Ramos (cell line): ENCODE measurements at regions not wholly inside any gene's neighbourhood (a gene's known extent, or its start where the extent isn't known, plus 50 kb on each side); places are given as distances from the start of the nearest gene placed in this dataset.
"Not testable (repeated sequence)": the region's sequence is repeated elsewhere in the genome, so short reads cannot be mapped to it uniquely, and the experiment has no call there.

Experiments
- in situ Hi-C: fragments of 300-500 bp; cut with MboI; formaldehyde crosslinking; loops from one replicate; pipeline ENCODE4 v1.14.3; 2022; ENCODE audit warnings: low sequenced_read_pairs; ENCODE audit not compliant: unreplicated experiment

DNA sequence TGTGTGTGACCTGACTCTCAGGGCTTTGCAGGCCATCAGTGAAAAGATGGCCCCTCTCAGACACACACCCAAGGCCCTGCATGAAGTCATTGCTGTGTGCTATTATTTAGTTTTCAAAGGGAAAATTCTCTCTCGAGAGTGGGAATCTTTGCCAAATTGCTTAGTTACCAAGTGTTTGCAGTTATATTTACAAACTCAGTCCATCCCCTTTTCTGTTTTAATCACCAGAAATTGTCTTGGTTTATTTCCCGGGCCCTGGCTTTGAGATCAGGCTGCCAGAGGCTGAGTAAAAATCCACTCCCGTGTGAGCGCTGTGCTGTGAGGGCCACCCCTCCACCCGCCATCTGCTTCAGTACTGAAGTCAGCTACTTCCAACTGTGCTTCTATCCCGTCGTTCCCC lies 163.1 kb downstream of the SOD2 start:
- in situ Hi-C loops: no loop called here

DNA sequence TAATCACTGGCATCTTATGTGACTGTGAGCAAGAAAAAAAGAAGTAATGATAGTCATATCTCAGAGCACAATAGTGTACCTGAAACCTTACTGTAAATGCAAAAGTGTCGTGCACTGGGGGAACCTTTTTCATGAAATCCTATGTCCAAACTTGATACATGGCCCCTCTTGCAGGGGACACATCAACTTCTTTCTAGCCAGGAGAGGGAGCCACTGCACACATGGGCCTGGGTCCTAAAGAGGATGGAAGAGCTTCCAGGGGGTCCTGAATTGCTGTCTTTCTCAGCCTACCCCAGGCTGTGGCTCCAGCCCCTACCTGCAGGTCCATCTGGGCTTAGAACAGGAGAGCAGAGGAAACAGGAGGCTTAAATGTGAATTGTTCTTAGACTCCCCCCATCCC lies 165.7 kb downstream of the SOD2 start:
- in situ Hi-C loops: no loop called here

DNA sequence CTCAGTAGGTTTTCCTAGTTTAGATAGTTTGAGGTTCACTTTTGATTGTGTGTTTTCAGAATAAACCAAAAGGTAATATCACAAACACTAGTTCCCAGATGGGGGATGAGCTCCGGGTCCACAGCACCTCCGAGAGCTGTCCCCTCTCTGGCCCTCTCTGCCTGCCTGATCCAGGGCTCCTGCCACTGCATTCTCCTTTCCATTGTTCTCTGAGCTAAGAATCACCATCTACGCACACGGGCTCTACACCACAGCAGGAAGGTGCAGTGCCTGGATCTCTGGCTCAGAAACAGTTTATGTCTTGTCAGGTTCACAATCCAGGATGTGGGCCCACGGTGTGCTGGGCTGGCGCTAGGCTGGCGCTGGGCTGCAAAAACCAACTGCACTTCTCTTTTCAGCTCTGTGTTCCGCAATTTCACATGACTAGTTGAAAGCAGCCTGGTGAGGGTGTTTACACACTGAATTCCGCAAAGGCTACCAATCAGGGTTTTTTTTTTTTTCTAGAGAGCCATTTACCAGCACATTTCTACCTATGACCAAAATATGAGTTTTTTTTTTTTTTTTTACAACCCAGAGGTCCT lies 167.5 kb downstream of the SOD2 start:
- in situ Hi-C loops: no loop called here

DNA sequence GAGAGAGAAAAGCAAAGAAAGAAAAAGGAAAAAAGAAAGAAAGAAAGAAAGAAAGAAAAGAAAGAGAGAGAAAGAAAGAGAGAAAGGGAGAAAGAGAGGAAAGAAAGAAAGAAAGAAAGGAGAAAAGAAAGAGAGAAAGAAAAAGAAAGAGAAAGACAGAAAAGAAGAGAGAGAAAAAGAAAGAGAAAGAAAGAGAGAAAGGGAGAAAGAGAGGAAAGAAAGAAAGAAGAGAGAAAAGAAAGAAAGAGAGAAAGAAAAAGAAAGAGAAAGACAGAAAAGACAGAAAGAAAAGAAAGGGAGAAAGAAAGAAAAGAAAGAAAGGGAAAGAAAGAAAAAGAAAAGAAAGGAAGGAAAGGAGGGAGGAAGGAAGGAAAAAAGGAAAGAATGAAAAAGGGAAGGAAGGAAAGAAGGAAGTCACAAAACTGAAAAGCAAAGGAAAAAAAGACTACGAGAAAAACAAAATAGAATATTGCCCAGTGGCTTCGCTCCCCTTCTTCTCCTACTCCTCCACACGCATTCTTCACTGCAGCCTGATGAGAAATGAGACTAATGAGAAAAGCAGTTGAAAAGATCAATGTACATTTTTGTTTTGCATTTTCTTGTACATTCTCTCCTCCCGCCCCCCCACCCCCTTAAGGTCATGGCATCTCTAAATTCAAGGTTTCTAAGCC lies 170.0 kb downstream of the SOD2 start:
- in situ Hi-C loops: no loop called here

DNA sequence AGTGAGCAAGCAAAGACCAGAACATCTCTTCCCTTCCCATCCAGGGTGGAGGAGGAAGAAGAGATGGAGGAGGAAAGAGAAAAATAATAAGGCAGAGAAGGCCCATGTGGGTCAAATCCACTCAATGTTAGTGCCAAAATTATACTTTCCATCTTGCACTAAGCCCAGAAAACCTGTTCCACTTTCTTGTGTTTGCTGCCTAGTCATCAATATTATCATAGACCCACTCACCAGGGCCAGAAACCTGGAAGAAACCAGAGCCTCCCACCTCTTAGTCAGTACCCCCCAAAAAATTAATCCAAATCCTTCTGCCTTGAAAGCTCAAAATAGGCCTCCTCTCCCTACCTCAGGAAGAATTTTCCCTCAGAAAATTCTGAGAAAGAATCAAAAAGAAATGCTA lies 171.1 kb downstream of the SOD2 start:
- in situ Hi-C loops: no loop called here

DNA sequence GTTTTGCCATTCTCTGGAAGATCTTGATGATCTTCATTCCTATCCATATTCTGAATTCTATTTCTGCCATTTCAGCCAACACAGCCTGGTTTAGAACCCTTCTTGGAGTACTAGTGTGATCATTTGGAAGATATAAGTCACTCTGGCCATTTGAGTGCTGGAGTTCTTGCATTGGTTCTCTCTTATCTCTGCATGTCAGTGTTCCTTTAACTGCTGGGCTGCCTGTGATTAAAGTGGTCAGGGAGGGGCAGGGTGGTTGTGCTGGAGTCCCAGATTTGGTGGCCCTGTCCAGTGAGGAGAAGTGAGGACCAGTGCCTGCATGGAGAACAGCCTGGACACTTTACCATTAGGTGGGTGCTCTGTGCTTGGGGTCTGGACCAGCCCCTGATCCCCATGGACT lies 173.0 kb downstream of the SOD2 start:
- in situ Hi-C loops: no loop called here

DNA sequence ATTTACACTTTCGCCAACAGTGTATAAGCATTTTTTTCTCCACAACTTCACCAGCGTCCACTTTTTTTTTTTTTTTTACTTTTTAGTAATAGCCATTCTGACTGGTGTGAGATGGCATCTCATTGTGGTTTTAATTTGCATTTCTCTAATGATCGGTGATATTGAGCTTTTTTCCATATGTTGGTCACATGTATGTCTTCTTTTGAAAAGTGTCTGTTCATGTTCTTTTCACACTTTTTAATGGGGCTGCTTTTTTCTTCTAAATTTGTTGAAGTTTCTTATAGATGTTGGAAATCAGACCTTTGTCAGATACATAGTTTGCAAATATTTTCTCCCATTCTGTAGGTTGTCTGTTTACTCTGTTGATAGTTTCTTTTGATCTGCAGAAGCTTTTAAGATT lies 177.2 kb downstream of the SOD2 start:
- in situ Hi-C loops: not testable (repeated sequence)

DNA sequence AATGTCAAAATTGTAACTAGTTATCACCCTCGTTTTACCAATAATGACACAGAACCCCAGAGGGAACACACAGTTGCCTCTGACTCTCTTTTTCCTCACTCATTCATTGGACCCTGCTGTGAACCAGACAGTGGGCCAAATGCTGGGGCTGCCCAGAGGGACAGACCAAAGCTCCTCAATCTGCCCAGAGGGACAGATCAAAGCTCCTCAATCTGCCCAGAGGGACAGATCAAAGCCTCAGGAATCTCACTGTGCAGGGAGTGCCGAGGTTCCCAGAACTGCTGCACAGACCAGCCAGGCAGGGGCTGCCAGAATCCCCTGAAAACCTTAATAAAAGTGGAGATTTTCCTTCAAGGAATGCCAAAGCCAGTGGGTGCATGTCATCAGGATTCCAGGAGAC lies 179.1 kb downstream of the SOD2 start:
- in situ Hi-C loops: no loop called here

DNA sequence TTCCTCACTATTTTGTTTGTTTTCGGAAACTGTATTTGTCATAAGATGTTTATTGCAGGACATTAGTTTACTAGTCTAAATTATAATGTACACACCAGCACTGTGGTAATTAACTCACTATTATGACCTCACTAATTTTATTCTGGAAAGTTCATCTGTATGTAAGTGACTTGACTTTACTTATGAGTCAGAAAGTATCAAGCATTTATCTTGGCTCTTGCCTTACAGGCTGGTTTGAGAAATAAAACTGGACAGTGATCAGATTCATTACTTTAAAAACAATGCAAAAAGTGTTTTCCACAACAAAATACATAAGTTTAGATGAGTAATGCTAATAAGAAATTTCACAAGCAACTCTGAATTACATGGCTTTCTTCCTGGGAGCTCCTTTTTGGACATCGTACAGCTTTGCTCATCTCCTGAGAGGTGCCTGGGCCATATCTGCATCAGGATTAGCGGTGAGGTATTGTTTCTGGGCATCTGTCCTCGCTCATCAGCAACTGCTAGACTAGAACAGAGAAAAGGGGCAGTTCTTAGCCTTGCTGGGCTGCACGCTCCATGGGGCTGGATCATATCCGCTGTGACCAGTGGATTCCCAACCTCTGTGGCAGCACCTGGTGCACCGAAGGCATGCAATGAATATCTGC lies 179.8 kb downstream of the SOD2 start:
- in situ Hi-C loops: no loop called here

DNA sequence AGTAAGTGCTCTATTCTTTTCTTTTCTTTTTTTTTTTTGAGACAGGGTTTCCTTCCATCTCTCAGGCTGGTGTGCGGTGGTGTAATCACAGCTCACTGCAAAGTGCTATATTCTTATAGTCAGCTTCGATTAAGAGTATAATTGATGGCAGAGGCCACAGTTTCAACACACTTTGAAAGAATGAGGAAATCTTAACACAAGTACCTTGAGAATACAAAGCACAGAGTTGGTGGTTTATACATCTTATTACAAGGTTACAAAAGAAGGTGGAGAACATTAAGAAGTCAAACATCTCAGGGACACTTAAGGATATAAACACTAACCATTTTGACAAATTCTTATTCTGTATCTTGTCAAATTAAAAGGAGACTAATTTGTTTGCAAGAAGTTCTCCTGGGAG lies 180.5 kb downstream of the SOD2 start:
- in situ Hi-C loops: no loop called here

DNA sequence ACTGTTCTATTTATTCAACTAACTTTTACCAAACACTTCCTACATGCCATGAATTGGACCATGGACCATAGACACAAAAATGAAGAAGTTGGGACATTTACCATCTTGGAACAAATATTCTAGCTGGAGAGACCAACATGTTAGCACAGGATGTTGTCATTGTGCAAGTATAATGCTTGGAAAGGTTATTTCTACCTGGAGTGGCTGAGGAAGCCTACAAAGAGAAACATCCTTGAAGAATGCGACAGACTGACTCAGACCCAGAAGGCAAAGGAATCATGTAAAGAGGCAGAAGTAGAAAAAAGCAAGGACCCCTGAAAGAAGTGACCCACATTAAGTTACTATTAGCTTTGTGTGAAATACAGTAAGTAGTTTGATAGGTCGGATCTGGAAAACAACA lies 180.9 kb downstream of the SOD2 start:
- in situ Hi-C loops: no loop called here

DNA sequence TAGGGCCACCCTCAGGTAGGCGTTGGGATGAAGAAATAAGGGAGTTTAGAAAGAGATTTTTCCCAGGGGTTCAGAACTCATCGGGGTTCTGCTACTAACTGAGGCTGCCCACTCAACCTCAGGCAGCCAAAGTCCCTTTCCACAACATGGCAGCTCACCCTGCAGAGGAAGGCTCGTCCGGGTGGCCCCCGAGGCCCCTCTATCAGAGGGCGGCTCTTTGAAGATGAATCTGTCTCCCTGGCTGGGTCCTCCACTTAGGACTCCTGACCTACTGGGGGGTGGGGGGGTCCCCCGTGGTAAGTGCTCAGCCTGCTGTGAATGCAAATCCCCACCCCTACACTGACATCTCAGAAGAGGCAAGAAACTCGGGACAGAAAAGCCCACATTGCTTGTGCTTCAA lies 182.9 kb downstream of the SOD2 start:
- in situ Hi-C loops: no loop called here

DNA sequence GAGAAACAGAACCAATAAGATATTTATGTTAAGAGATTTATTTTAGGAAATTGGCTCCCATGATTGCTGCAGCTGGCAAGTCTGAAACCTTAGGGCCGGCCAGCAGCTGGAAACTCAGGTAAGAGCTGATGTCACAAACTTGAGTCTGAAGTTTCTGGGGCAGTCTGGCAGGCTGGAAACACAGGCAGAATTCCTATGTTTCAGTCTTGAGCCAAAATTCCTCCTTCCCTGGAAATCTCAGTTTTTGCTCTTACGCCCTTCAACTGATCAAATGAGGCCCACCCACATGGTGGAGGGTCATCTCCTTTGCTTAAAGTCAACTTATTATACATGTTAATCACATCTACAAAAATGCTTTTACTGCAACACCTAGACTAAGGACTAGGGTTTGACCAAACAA lies 184.1 kb downstream of the SOD2 start:
- in situ Hi-C loops: no loop called here

DNA sequence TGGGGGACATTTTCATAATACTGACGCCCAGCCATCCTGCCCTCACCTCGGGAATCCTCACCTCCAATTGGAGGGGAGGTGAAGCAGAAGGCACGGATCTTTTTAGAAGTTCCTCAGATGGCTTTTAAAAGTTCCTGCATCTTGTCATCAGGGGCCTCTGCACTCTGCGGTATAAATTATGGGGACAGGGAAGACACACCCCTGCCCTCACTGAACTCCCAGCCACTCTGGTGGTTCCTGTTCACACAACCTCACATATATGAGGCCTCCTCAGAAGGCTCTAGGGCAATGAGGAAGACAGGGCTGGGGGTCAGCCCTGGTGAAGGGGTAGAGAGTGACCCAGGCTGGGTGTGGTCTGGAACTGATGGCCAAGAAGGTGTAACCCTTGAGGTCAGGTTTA lies 187.0 kb downstream of the SOD2 start:
- in situ Hi-C loops: no loop called here

DNA sequence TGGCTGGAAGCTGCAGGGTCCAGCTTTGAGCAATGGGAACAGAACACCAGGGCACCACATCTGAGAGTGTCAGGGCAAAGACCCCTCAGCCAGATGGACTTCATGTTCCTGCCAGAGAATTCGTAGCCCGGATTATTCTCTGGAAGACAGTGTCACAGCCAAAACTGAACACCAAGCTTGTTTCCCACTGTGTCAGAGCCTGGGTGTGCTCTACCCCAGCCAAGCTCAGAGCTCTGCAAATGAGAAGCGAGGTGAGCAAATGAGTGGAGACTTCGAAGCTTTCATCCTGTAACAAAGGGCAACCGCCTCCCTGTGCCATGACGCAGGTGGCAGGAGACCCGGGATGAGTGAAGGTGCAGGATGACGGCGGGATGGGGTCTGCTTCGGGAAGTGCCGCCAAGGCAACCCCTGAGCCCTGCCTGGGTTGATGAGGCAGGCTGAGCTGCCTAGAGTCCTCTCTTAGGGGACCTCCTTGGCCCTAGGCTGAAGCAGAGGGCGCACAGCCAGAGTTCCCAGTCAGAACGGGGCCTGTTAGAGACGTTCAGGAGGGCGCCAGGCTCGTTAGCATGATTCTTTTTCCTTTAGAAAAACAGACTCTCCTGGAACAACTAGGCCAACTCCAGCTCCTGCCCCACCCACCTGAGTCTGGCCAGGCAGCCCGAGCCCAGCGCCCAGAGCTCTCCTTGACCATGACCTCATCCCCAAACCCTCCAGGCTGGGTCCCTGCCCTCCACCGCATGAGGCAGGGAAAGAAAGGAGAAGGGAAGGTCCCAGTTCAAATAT lies 187.7 kb downstream of the SOD2 start:
- in situ Hi-C loops: no loop called here

DNA sequence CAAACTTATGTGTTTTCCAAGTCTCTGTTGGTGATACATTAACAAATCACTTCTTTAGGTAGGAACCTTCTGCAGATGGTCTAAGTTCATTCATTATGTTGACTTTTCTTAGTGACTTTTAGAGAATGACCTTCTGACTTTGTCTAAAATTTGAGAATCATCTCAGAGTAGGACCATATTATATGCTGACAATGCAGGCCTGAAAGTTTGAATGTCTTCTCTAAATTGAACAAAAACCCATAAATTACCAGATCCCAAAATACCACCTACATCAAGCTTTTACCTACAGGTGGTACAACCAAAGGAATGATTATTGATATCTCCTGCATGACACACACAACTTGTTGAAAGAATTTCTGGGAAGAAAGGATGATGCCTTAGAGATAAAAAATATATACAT lies 191.5 kb downstream of the SOD2 start:
- in situ Hi-C loops: no loop called here

DNA sequence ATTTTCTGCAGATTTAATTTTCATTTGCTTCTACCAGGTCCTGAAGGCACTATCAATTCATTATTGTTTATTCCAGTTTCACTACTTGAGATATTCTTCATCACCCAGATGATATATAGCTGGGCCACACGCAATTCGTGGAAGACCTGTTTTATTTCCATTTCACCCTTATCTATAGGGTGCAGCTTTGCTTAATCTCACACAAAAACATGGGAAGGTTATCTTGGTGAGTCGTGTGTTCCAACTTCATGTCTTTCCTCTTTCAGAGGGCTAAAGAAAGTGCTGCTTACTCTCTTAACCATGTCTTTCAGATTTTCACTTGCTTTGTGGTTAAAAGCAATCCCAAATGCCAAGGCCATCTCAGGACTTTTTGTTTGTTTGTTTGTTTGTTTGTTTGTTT lies 194.0 kb downstream of the SOD2 start:
- in situ Hi-C loops: no loop called here

DNA sequence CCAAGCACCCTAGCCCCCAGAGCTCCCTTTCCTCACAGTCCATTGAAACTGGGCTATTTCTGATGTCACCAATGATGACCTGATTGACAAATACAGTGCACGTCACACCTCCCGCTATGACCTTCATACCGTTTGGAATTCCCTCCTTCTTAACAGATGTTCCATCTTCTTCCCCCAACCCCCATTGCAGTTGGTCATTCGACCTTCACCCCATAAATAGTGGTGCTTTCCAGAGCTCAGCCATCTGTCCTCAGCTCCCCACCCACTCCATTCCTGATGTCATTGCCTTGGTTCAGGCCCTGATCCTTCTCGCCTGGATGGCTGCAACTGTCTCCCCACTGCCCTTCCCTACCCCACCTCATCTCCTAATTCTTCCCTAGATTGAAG lies 198.5 kb downstream of the SOD2 start:
- in situ Hi-C loops: no loop called here

DNA sequence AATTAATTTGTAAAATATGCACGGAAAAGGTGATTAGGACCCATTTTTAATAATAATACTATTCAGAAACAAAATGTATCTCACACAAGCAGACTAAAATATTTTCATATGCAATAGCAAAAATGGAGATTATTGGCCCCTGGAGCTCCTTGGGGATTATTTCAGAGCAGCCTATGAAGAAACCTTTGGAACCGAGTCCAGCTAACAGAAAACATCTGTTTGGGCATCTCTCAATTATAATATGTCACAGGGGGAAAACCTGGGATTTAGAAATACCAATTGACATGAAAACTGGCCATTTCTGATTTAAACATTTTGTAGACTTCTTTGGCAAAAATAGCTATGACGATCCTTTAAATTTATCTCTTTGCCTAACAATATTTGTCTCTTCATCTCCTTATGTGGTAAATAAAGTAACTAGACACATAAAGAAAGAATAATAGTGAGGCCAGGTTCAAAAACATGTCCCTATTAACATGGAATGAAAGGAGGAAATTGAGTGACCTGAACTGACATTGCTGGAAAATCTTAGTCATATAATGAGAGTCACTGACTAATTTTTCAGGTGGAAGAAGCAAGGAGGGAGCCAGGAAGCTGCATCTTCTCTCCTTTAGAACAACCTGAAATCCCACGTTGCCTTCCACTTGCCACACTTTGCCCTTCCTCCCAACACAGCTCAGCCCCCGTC lies 199.0 kb downstream of the SOD2 start:
- in situ Hi-C loops: no loop called here

DNA sequence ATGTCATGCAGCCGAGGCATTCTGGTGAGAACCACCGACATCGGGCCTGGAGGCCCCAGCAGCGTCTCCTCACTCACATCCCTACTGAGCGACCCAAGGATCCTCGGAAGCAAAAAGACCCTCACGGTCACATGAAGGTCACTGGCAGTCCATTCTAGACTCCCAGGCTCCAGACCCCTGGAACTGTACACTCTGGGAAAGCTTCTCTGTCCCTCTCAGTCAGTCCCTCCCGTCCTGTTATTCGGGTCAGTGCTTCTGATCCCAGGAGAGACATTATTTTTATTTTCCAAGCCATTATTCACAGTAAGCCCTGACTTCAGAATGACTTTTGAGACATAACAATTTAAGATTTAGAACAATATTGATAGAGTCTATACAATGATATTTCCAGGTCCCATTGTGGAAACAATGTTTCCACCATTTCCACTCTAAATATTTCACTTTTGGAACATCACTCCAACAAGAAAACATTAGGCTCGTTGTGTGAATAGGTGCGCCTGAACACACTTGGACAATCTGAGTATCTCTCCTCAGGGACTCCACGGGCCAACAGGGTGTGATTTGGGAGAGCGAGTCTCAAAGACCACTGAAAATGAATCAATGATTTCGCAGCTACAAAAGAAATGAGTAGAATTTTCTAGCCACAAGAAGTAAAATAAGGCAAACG lies 199.7 kb downstream of the SOD2 start:
- in situ Hi-C loops: no loop called here
